Caco-2 (cell line): ENCODE measurements at regions not wholly inside any gene's neighbourhood (a gene's known extent, or its start where the extent isn't known, plus 50 kb on each side); places are given as distances from the start of the nearest gene placed in this dataset.
"Not testable (repeated sequence)": the region's sequence is repeated elsewhere in the genome, so short reads cannot be mapped to it uniquely, and the experiment has no call there.

Experiments used
- BruUV-seq: library from RNA; stranded (reverse); fragments of 400-500 nt; replicated peaks from 2 replicates; lab custom pipeline; 2021; lab: Mats Ljungman, UMichigan
- CTCF ChIA-PET: fragments of 300-600 bp; sonication (Branson Sonifier 250); formaldehyde crosslinking; loops from one replicate; lab custom pipeline; 2022; ENCODE audit warnings: antibody characterized with exemption; lab: Charles Lee
- POLR2A ChIA-PET: fragments of 300-600 bp; sonication (Branson Sonifier 250); formaldehyde crosslinking; loops from one replicate; lab custom pipeline; 2022; ENCODE audit warnings: antibody characterized with exemption; lab: Charles Lee
- DNase-seq, 2 experiments: peaks; one replicate each; pipeline versions ENCODE4 v3.0.0 to v3.0.0-alpha.2; 2020 to 2022
- H3K27me3 ChIP-seq: replicated peaks from 2 replicates; pipeline ENCODE4 v1.6.0; 2011; ENCODE audit warnings: low read length; ENCODE audit not compliant: control insufficient read depth, insufficient read depth
- H3K36me3 ChIP-seq: 2 replicates; pipeline ENCODE4 v1.5.1; 2011; ENCODE audit warnings: low read length; ENCODE audit not compliant: control insufficient read depth, insufficient read depth
- H3K4me1 ChIP-seq: fragments of 250-450 bp; sonication (Bioruptor Pico); 2 replicates; pipeline ENCODE4 v1.5.1; 2020; ENCODE audit warnings: mild to moderate bottlenecking
- H3K4me3 ChIP-seq: 2 replicates; pipeline ENCODE4 v1.5.1; 2011; ENCODE audit warnings: low read depth, mild to moderate bottlenecking, control low read depth, low read length
- H3K9me3 ChIP-seq: fragments of 250-450 bp; sonication (Bioruptor Pico); 2 replicates; pipeline ENCODE4 v1.5.1; 2020; ENCODE audit warnings: mild to moderate bottlenecking, moderate library complexity
- H3K27ac Mint-ChIP-seq: one replicate; pipeline ENCODE4 v1.8.0; 2022; ENCODE audit warnings: mixed read lengths; ENCODE audit not compliant: unreplicated experiment
- H3K27me3 Mint-ChIP-seq: one replicate; pipeline ENCODE4 v1.8.0; 2022; ENCODE audit warnings: mixed read lengths; ENCODE audit not compliant: insufficient read depth, unreplicated experiment
- H3K36me3 Mint-ChIP-seq: one replicate; pipeline ENCODE4 v1.8.0; 2022; ENCODE audit warnings: mild to moderate bottlenecking, mixed read lengths; ENCODE audit not compliant: insufficient read depth, unreplicated experiment
- H3K4me1 Mint-ChIP-seq: one replicate; pipeline ENCODE4 v1.8.0; 2022; ENCODE audit warnings: low read depth, mixed read lengths; ENCODE audit not compliant: unreplicated experiment
- H3K4me3 Mint-ChIP-seq: one replicate; pipeline ENCODE4 v1.8.0; 2022; ENCODE audit warnings: mild to moderate bottlenecking, moderate library complexity, mixed read lengths; ENCODE audit not compliant: unreplicated experiment
- H3K9me3 Mint-ChIP-seq: one replicate; pipeline ENCODE4 v1.8.0; 2022; ENCODE audit warnings: mixed read lengths; ENCODE audit not compliant: unreplicated experiment
- CTCF ChIP-seq, 2 experiments: fragments of 200-600 bp in 1 of 2; IDR thresholded peaks; 1 replicate in 1 of 2; 2 replicates in 1 of 2; pipeline versions ENCODE4 v1.5.1 to v1.8.0; 2011 to 2022; ENCODE audit warnings: antibody characterized with exemption in 1 of 2, control low read depth in 1 of 2, inconsistent platforms in 1 of 2, low read depth in 1 of 2, low read length in 1 of 2, mild to moderate bottlenecking in 1 of 2, moderate library complexity in 1 of 2; ENCODE audit not compliant: insufficient read depth in 1 of 2, severe bottlenecking in 1 of 2, unreplicated experiment in 1 of 2
- intact Hi-C: fragments of 100-400 bp; cut with micrococcal nuclease; formaldehyde crosslinking; loops from one replicate; pipeline ENCODE4 v1.10.0; 2022; ENCODE audit not compliant: unreplicated experiment

GRCh38 chr10:46095943-46096342 lies 49.9 kb upstream of the MSMB start:
- H3K27me3 Mint-ChIP-seq, H3K4me1 ChIP-seq, H3K27ac Mint-ChIP-seq, H3K27me3 ChIP-seq, H3K4me3 ChIP-seq, intact Hi-C loops, POLR2A ChIA-PET, H3K4me3 Mint-ChIP-seq, H3K9me3 Mint-ChIP-seq, H3K9me3 ChIP-seq, H3K36me3 ChIP-seq, H3K36me3 Mint-ChIP-seq, DNase-seq, BruUV-seq: not testable (repeated sequence)
- CTCF ChIA-PET, result interaction anchor here (0.6 to 1.1 kb wide), 2 partner anchors 16 to 25 kb away, joined by 3 to 4 read pairs; no protein-coding TSS in a partner anchor
- H3K4me1 Mint-ChIP-seq, result peaks cover 10% of the 10 kb centered on the region

GRCh38 chr10:46096446-46096845 lies 50.4 kb upstream of the MSMB start:
- TF ChIP-seq CTCF (IDR thresholded peaks at IDR 0.05; ENCODE audit: insufficient read depth in 1 of 2, low read depth in 1 of 2, low read length in 1 of 2, severe bottlenecking in 1 of 2, unreplicated experiment in 1 of 2), result no peak
- H3K36me3 ChIP-seq, result no peaks in the 10 kb centered on the region
- H3K4me1 ChIP-seq, result peaks cover 3% of the 10 kb centered on the region; the same call in 1 of the 2 replicates
- no TSS peak for BruUV-seq
- DNase-seq, result no peak
- H3K27me3 Mint-ChIP-seq, result no peaks in the 10 kb centered on the region
- no peaks in the 10 kb centered on the region for H3K36me3 Mint-ChIP-seq
- H3K4me3 ChIP-seq, result no peak overlapping the region
- ChIA-PET CTCF (interaction anchor here (1.1 kb wide), 1 partner anchor 16 kb away, joined by 4 read pairs; no protein-coding TSS in a partner anchor), POLR2A (no interaction called here)
- no peak overlapping the region for H3K4me3 Mint-ChIP-seq
- H3K9me3 Mint-ChIP-seq, result no peaks in the 10 kb centered on the region
- no peaks in the 10 kb centered on the region for H3K9me3 ChIP-seq
- H3K27ac Mint-ChIP-seq, result no peak overlapping the region
- intact Hi-C loops, result no loop called here
- H3K27me3 ChIP-seq, result no peaks in the 10 kb centered on the region
- peaks cover 13% of the 10 kb centered on the region for H3K4me1 Mint-ChIP-seq

GRCh38 chr10:46096909-46097575 lies 51.0 kb upstream of the MSMB start:
- Mint-ChIP-seq H3K4me3 (no peak overlapping the region), H3K4me1 (peaks cover 16% of the 10 kb centered on the region), H3K36me3 (no peaks in the 10 kb centered on the region), H3K27ac (no peak overlapping the region), H3K9me3 (no peaks in the 10 kb centered on the region), H3K27me3 (no peaks in the 10 kb centered on the region)
- ChIA-PET CTCF (no interaction called here), POLR2A (no interaction called here)
- no peak for TF ChIP-seq CTCF (IDR thresholded peaks at IDR 0.05; ENCODE audit: insufficient read depth in 1 of 2, low read depth in 1 of 2, low read length in 1 of 2, severe bottlenecking in 1 of 2, unreplicated experiment in 1 of 2)
- Histone ChIP-seq H3K27me3 (no peaks in the 10 kb centered on the region), H3K9me3 (no peaks in the 10 kb centered on the region), H3K4me1 (peaks cover 3% of the 10 kb centered on the region; the same call in 1 of the 2 replicates), H3K4me3 (no peak overlapping the region), H3K36me3 (no peaks in the 10 kb centered on the region)
- intact Hi-C loops, result no loop called here
- no peak for DNase-seq
- no TSS peak for BruUV-seq
